ENCODE measurements at regions not wholly inside any gene's neighbourhood (a gene's known extent, or its start where the extent isn't known, plus 50 kb on each side); places are given as distances from the start of the nearest gene placed in this dataset.

DNA sequence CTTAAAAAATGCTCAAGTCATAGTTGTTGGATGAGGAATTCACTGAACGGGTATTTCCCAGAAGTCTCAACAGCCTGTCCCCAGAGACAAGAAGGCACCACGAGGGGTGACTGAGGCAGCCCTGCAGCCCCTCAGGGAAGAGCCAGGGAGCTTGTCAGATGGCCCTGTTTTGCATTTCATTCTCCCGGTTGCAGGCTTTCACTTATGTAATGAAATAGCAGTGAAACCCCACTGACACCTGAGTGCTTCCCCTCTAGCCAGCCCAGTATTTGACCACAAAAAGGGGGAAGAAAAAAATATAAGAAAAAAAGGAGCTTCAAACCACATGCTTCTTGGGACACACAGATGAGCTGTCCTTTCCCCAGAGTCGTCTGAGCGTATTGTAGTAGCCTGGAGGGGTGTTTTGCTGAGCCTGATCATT lies 75.3 kb upstream of the IL12B start:
- Histone ChIP-seq H3K36me3 (no peaks in the 10 kb centered on the region), H3K4me3 (no peak overlapping the region), H3K4me1 (no peaks in the 10 kb centered on the region), H3K9me3 (no peaks in the 10 kb centered on the region), H3K27me3 (no peaks in the 10 kb centered on the region), H3K27ac (no peak overlapping the region)
- DNase-seq, result no peak
- TF ChIP-seq, protein P1, sequence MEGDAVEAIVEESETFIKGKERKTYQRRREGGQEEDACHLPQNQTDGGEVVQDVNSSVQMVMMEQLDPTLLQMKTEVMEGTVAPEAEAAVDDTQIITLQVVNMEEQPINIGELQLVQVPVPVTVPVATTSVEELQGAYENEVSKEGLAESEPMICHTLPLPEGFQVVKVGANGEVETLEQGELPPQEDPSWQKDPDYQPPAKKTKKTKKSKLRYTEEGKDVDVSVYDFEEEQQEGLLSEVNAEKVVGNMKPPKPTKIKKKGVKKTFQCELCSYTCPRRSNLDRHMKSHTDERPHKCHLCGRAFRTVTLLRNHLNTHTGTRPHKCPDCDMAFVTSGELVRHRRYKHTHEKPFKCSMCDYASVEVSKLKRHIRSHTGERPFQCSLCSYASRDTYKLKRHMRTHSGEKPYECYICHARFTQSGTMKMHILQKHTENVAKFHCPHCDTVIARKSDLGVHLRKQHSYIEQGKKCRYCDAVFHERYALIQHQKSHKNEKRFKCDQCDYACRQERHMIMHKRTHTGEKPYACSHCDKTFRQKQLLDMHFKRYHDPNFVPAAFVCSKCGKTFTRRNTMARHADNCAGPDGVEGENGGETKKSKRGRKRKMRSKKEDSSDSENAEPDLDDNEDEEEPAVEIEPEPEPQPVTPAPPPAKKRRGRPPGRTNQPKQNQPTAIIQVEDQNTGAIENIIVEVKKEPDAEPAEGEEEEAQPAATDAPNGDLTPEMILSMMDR (IDR thresholded peaks at IDR 0.05), result no peak
- TF ChIP-seq POLR2A (IDR thresholded peaks at IDR 0.05), result no peak
- intact Hi-C loops (cut with DNase I; ENCODE audit: low total_unique reads), result no loop called here

DNA sequence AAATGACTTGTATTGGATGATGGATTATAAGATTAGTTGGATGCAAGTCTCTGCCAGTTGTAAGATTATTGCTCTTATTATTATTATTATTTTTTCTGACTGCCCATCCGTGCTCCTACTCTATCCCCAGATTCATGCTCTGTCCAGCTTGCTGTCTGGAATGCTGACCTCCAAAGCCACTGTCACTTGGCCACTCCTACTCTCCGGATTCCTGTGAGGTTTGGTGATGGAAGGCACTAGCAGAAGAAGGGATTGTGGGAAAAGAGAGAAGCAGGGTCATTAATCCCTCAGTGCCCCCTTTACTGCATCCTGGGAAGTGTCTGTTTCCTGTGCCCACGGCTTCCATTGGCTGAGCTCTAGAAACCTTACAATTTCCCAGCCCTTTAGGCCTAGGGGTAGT lies 76.3 kb upstream of the IL12B start:
- H3K27ac ChIP-seq, result no peak overlapping the region
- no peaks in the 10 kb centered on the region for H3K27me3 ChIP-seq
- H3K4me3 ChIP-seq, result no peak overlapping the region
- no peak for DNase-seq
- H3K4me1 ChIP-seq, result no peaks in the 10 kb centered on the region
- H3K9me3 ChIP-seq, result no peaks in the 10 kb centered on the region
- TF ChIP-seq, protein P1 (IDR thresholded peaks at IDR 0.05), result no peak
- no peak for TF ChIP-seq POLR2A (IDR thresholded peaks at IDR 0.05)
- H3K36me3 ChIP-seq, result no peaks in the 10 kb centered on the region
- intact Hi-C loops (cut with DNase I; ENCODE audit: low total_unique reads), result no loop called here

DNA sequence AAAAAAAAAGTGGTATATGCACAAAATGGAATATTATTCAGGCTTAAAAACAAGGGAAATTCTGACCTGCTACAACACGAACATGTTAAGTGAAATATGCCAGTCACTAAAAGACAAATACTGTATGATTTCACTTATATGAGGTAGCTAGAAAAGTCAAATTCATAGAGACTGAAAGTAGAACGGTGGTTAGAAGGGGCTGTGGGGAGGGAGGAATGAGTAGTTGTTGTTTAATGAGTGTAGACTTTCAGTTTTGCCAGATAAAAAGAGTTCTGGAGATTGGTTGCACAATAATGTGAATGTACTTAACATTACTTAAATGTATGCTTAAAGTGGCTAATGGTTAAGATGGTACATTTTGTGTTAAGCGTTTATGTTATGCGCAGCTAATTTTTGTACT lies 79.5 kb upstream of the IL12B start:
- H3K4me3 ChIP-seq, result no peak overlapping the region
- intact Hi-C loops (cut with DNase I; ENCODE audit: low total_unique reads), result no loop called here
- H3K27ac ChIP-seq, result no peak overlapping the region
- H3K4me1 ChIP-seq, result no peaks in the 10 kb centered on the region
- H3K36me3 ChIP-seq, result no peaks in the 10 kb centered on the region
- no peak for DNase-seq
- no peaks in the 10 kb centered on the region for H3K9me3 ChIP-seq
- no peak for TF ChIP-seq POLR2A (IDR thresholded peaks at IDR 0.05)
- TF ChIP-seq, protein P1 (IDR thresholded peaks at IDR 0.05), result no peak
- no peaks in the 10 kb centered on the region for H3K27me3 ChIP-seq

DNA sequence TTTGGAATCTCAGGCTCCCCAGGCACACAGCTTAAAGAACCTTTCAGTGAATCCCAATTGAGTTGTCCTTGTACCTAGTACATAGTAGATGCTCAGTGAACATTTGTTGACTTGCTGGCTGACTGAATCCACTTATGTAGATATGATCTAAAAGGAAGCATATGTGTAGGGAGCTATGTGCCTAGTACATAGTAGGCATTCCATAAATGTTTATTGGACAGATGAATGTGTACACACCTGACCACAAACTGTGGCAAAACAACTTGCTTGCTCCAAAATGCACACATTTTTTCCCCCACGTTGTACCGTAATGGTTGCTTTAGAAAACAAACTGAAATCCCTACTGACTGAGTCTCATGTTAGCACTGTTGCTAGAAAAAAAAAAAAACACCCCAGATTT lies 80.2 kb upstream of the IL12B start:
- DNase-seq, result no peak
- no peak for TF ChIP-seq POLR2A (IDR thresholded peaks at IDR 0.05)
- TF ChIP-seq, protein P1 (IDR thresholded peaks at IDR 0.05), result no peak
- intact Hi-C loops (cut with DNase I; ENCODE audit: low total_unique reads), result no loop called here

DNA sequence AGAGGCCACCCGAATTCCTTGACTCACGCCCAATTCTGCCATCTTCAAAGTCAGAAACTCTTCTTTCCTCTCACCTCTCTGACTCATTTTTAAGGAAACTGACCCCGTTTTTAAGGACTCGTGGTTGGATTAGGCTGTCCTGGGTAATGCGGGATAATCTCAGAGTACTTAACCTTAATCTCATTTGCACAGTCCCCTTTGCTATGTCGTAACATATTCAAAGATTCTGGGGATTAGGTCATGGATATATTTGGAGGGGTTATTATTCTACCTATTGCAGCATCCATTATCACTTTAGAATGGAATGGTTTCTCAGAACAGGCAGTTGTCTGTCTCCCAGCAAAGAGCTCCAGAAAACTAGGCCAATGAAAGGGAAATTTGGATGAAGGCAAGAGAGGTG lies 80.8 kb upstream of the IL12B start:
- no peaks in the 10 kb centered on the region for H3K4me1 ChIP-seq
- no peaks in the 10 kb centered on the region for H3K36me3 ChIP-seq
- no peaks in the 10 kb centered on the region for H3K27me3 ChIP-seq
- no peak for TF ChIP-seq POLR2A (IDR thresholded peaks at IDR 0.05)
- TF ChIP-seq, protein P1 (IDR thresholded peaks at IDR 0.05), result no peak
- intact Hi-C loops (cut with DNase I; ENCODE audit: low total_unique reads), result no loop called here
- no peak overlapping the region for H3K27ac ChIP-seq
- DNase-seq, result no peak
- H3K4me3 ChIP-seq, result no peak overlapping the region
- no peaks in the 10 kb centered on the region for H3K9me3 ChIP-seq

More for the DNA sequence above, 80.2 kb upstream of the IL12B start:
- Histone ChIP-seq H3K27me3 (no peaks in the 10 kb centered on the region), H3K4me3 (no peak overlapping the region), H3K9me3 (no peaks in the 10 kb centered on the region), H3K27ac (no peak overlapping the region), H3K36me3 (no peaks in the 10 kb centered on the region), H3K4me1 (no peaks in the 10 kb centered on the region)

Measured in uterus (tissue), 3 donors.